Body of pancreas (tissue), 4 donors: ENCODE measurements at regions not wholly inside any gene's neighbourhood (a gene's known extent, or its start where the extent isn't known, plus 50 kb on each side); places are given as distances from the start of the nearest gene placed in this dataset.

Experiments
- ATAC-seq: fragments of 150-250 bp; one replicate; pipeline ENCODE4 v1.9.1; 2016
- DNase-seq, 4 donors: peaks; one replicate each; pipeline ENCODE4 v3.0.0-alpha.2; 2019
- H3K27ac ChIP-seq, 4 donors: fragments of 200-600 bp; sonication (generic); 1 replicate in 3 of 4; 2 replicates in 1 of 4; pipeline versions ENCODE4 v1.5.1 to v1.6.1; 2016 to 2019; ENCODE audit warnings: mild to moderate bottlenecking in 1 of 4, mixed read lengths in 1 of 4, moderate library complexity in 1 of 4
- H3K27me3 ChIP-seq, 2 donors: fragments of 200-600 bp; sonication (generic); one replicate each; pipeline ENCODE4 v1.6.0; 2016; ENCODE audit warnings: mild to moderate bottlenecking in 1 of 2
- H3K36me3 ChIP-seq, 2 donors: fragments of 200-600 bp; sonication (generic); replicated peaks in 1 of 2; 2 replicates each; pipeline ENCODE4 v1.5.1; 2016; ENCODE audit warnings: low read depth in 2 of 2; ENCODE audit not compliant: insufficient read depth in 1 of 2
- H3K4me1 ChIP-seq: fragments of 200-600 bp; sonication (generic); one replicate; pipeline ENCODE4 v1.6.0; 2016
- H3K4me3 ChIP-seq, 2 donors: fragments of 200-600 bp; sonication (generic); 1 replicate in 1 of 2; 2 replicates in 1 of 2; pipeline ENCODE4 v1.5.1; 2016 to 2019
- H3K9me3 ChIP-seq, 3 donors: fragments of 200-600 bp; sonication (generic); 1 replicate in 2 of 3; 2 replicates in 1 of 3; pipeline ENCODE4 v1.5.1; 2016
- CTCF ChIP-seq, 7 experiments: fragments of 450-650 bp in 4 of 7; fragments of 200-600 bp in 3 of 7; sonication (generic) in 3 of 7; IDR thresholded peaks; one replicate each; pipeline ENCODE4 v1.5.1; 2016 to 2019; ENCODE audit warnings: antibody characterized with exemption in 7 of 7
- POLR2A ChIP-seq, 3 donors: fragments of 450-650 bp; IDR thresholded peaks; one replicate each; pipeline ENCODE4 v1.6.1; 2016; ENCODE audit warnings: antibody characterized with exemption in 3 of 3, mild to moderate bottlenecking in 2 of 3
- WGBS, 2 donors: methylation state at CpG; one replicate each; pipeline ENCODE4 v1.1.5; 2017; 5-methylcytosine and 5-hydroxymethylcytosine counted together
- intact Hi-C: fragments of 100-400 bp; cut with DNase I; formaldehyde crosslinking; loops from one replicate; pipeline ENCODE4 v1.15.1; 2023

DNA sequence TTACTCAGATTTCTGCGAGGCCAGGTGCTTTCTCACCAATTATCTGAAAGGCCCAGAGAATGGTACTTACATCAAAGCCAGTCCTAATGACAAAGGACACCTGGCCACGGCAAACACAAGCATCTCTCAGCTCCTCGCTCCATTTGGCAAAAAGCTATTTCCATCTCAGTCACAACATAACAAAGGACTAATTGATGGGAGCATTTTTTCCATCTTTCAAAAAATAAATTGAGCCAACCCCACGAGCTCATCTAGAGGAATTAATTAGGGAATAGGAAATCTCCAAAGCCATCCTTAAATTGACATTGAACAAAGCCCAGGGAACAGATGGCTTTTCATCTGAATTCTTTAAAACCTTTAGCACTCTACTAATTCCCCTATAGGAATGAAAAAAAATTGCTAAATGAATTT, 236.7 kb downstream of the HAO1 start:
- Histone ChIP-seq H3K4me1 (no peaks in the 10 kb centered on the region), H3K36me3 (no peaks in the 10 kb centered on the region), H3K27me3 (no peaks in the 10 kb centered on the region), H3K9me3 (no peaks in the 10 kb centered on the region), H3K4me3 (no peak overlapping the region), H3K27ac (no peak overlapping the region)
- ATAC-seq (no peak), DNase-seq (peak in 2 of 4 donors; percentile 5 to 20)
- WGBS, 2 donors: 21 to 35% methylated on average over 4 of the region's 4 CpGs
- intact Hi-C loops: no loop called here
- no peak for TF ChIP-seq POLR2A (IDR thresholded peaks at IDR 0.05)
- TF ChIP-seq CTCF (IDR thresholded peaks at IDR 0.05): no peak

DNA sequence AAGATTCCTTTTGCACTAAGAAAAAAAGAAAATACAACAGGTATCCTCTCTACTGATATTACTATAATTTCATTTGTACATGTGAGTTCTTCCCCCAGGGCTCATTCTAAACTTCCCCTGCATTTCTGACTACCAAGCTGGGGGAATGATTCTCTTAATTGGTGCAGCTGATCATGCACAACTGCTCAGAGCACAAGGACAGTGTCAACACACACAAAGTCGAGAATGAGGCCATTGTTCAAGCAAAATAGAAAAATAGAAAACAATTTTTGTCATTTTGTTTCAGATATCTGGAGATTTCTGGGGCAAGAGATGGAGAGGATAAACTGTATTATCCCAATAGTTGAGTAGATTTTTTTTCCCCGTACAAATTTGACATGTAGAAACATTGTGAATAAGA, 236.3 kb downstream of the HAO1 start:
- WGBS, 2 donors: 36 to 38% methylated on average over 2 of the region's 2 CpGs
- no peaks in the 10 kb centered on the region for H3K4me1 ChIP-seq
- no peaks in the 10 kb centered on the region for H3K9me3 ChIP-seq
- H3K27ac ChIP-seq: no peak overlapping the region
- no peaks in the 10 kb centered on the region for H3K27me3 ChIP-seq
- H3K36me3 ChIP-seq: no peaks in the 10 kb centered on the region
- intact Hi-C loops: no loop called here
- no peak overlapping the region for H3K4me3 ChIP-seq
- ATAC-seq (no peak), DNase-seq (no peak)
- TF ChIP-seq POLR2A (IDR thresholded peaks at IDR 0.05) (no peak), CTCF (IDR thresholded peaks at IDR 0.05) (no peak)

DNA sequence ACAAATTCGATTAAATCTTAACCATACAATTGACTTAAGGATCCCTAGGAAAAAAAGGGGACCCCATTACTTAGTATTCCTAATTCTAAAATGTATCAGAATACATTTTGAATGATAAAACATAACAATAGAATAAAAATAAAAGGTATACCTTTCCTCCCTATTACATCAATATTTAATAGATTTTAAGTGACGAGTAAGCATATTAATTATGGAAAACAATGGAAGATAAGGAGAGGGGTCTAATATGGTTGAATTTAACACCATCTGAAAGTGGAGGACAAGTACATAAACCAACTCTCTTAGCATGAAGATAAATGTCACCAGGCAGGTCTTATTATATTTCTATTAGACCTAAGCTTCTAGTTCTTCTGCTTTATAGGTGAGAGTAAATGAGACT, 232.1 kb downstream of the HAO1 start:
- 13 to 24% methylated on average over 2 of the region's 2 CpGs for WGBS, 2 donors

GRCh38 chr20:7708782-7709181, 231.5 kb downstream of the HAO1 start:
- no peaks in the 10 kb centered on the region for H3K4me1 ChIP-seq
- 91 to 97% methylated on average over 2 of the region's 2 CpGs for WGBS, 2 donors
- H3K4me3 ChIP-seq: no peak overlapping the region
- no peak for ATAC-seq
- no peak for DNase-seq
- H3K27me3 ChIP-seq: no peaks in the 10 kb centered on the region
- no peak overlapping the region for H3K27ac ChIP-seq
- intact Hi-C loops: no loop called here
- no peak for TF ChIP-seq CTCF (IDR thresholded peaks at IDR 0.05)
- TF ChIP-seq POLR2A (IDR thresholded peaks at IDR 0.05): no peak
- H3K36me3 ChIP-seq: no peaks in the 10 kb centered on the region
- H3K9me3 ChIP-seq: no peaks in the 10 kb centered on the region

More for the DNA sequence above, 232.1 kb downstream of the HAO1 start:
- H3K4me3 ChIP-seq: no peak overlapping the region
- H3K36me3 ChIP-seq: no peaks in the 10 kb centered on the region
- no peaks in the 10 kb centered on the region for H3K27me3 ChIP-seq
- TF ChIP-seq CTCF (IDR thresholded peaks at IDR 0.05) (no peak), POLR2A (IDR thresholded peaks at IDR 0.05) (no peak)
- no peaks in the 10 kb centered on the region for H3K4me1 ChIP-seq
- DNase-seq (no peak), ATAC-seq (no peak)
- no peaks in the 10 kb centered on the region for H3K9me3 ChIP-seq
- intact Hi-C loops: no loop called here
- no peak overlapping the region for H3K27ac ChIP-seq

DNA sequence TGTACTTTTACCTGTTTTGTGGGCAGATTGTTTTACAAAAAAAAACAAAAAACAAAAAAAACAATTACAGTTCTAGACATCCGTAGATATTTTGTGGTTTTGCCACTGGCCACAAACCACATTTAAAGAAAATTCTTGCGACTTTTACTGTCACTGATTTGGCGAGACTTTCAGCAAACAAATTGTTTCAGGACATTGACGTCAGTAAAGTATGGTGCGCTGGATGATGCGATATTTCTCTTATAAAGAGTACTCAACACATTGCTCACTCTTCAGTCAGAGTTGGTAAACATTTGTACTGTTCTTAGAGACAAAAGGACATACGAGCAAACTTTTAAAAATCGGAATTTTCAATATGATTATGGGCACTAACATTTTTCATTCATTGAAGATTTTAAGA, 229.8 kb downstream of the HAO1 start:
- no peak for TF ChIP-seq CTCF (IDR thresholded peaks at IDR 0.05)
- no peak for TF ChIP-seq POLR2A (IDR thresholded peaks at IDR 0.05)
- intact Hi-C loops: no loop called here
- Histone ChIP-seq H3K36me3 (no peaks in the 10 kb centered on the region), H3K27me3 (no peaks in the 10 kb centered on the region), H3K9me3 (no peaks in the 10 kb centered on the region), H3K4me1 (no peaks in the 10 kb centered on the region), H3K27ac (no peak overlapping the region), H3K4me3 (no peak overlapping the region)
- ATAC-seq (no peak), DNase-seq (no peak)
- 73 to 84% methylated on average over 8 of the region's 8 CpGs for WGBS, 2 donors
